Breast epithelium (tissue), 4 donors: ENCODE measurements at regions not wholly inside any gene's neighbourhood (a gene's known extent, or its start where the extent isn't known, plus 50 kb on each side); places are given as distances from the start of the nearest gene placed in this dataset.

ENCODE experiments used
- DNase-seq, 2 donors: peaks; one replicate each; pipeline ENCODE4 v3.0.0-alpha.2; 2019; ENCODE audit warnings: low spot score in 2 of 2
- H3K27ac ChIP-seq, 2 donors: fragments of 200-600 bp; sonication (generic) in 1 of 2; one replicate each; pipeline ENCODE4 v1.5.1; 2016 to 2019; ENCODE audit warnings: mild to moderate bottlenecking in 1 of 2
- H3K27me3 ChIP-seq, 2 donors: fragments of 200-600 bp; sonication (generic) in 1 of 2; one replicate each; pipeline versions ENCODE4 v1.5.1 to v1.6.0; 2017 to 2019; ENCODE audit warnings: control low read depth in 1 of 2, mild to moderate bottlenecking in 1 of 2
- H3K36me3 ChIP-seq: fragments of 200-600 bp; one replicate; pipeline ENCODE4 v1.5.1; 2019
- H3K4me1 ChIP-seq, 2 donors: fragments of 200-600 bp; sonication (generic); one replicate each; pipeline ENCODE4 v1.5.1; 2016 to 2019; ENCODE audit warnings: control low read depth in 1 of 2
- H3K4me3 ChIP-seq, 3 donors: fragments of 200-600 bp; sonication (generic); 1 replicate in 2 of 3; 2 replicates in 1 of 3; pipeline ENCODE4 v1.5.1; 2016 to 2019; ENCODE audit warnings: mild to moderate bottlenecking in 3 of 3, moderate library complexity in 2 of 3
- H3K9me3 ChIP-seq, 2 donors: fragments of 200-600 bp; sonication (generic) in 1 of 2; one replicate each; pipeline ENCODE4 v1.5.1; 2016 to 2019; ENCODE audit warnings: control low read depth in 1 of 2
- POLR2A ChIP-seq: fragments of 450-650 bp; IDR thresholded peaks from one replicate; pipeline ENCODE4 v1.6.1; 2016; ENCODE audit warnings: antibody characterized with exemption, mild to moderate bottlenecking, moderate library complexity
- POLR2AphosphoS5 ChIP-seq, 3 donors: sonication (generic); formaldehyde crosslinking; IDR thresholded peaks; one replicate each; pipeline ENCODE4 v1.6.1; 2017; ENCODE audit warnings: antibody characterized with exemption in 3 of 3
- intact Hi-C: fragments of 100-400 bp; cut with DNase I; formaldehyde crosslinking; loops from one replicate; pipeline ENCODE4 v1.15.1; 2023; ENCODE audit warnings: low total_unique reads
- TF ChIP-seq, protein P1 (sequence below), 3 donors: fragments of 450-650 bp; IDR thresholded peaks; one replicate each; pipeline ENCODE4 v1.5.1; 2016 to 2017; ENCODE audit warnings: antibody characterized with exemption in 3 of 3, mild to moderate bottlenecking in 3 of 3, moderate library complexity in 3 of 3

DNA sequence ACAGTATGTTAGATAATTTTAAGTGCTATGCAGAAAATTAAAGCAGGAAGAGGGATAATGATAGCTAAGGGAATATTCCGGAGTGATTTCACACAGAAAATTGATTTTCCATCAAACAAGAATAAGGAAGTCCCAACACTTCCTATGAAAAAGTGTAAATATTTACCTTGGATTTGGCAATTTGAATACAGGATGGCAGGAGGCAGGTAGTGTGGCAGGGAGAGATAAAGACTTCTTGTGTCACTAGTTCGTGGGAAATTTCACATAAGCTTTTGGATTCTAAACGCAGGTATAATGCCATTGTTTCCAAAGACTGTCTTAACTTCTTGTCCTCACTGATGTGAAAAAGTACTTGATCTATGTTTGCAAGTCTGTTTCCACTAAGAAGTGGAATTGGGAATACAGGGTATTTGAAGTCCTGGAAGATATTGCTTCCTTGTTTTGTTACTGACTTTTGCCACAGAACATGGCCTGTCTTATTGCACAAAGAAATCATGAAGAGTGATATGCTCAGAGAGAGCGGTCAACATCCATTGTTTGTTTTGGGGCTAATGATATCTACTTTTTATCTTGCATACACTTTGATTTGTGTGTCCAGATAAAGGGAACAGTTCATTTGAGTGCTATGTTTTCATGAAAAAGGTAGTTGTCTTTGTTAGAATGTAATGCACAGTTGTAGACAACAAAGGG, 1216.1 kb upstream of the FAM98A start:
- intact Hi-C loops = no loop called here
- no peak for DNase-seq

DNA sequence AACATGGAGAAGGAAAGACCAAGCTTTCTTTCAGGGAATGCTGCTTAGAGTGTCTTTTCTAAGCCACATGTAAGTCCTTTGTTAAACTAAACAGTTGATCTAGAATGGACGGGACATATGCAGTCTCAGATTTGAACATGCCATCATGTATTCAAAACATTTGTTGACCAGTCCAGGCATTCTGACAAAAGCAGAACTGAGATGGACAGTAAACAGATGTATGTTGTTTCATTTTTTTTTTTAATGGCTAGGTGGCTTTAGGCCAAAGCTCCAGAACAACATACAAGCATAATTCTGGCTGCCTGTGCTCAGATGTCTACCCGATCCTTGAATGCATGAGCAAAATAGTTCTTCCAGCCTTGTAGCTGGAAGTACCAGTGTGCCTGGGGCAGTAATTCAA, 1211.4 kb upstream of the FAM98A start:
- intact Hi-C loops = no loop called here
- Histone ChIP-seq H3K4me1 (no peaks in the 10 kb centered on the region), H3K27me3 (no peaks in the 10 kb centered on the region), H3K9me3 (no peaks in the 10 kb centered on the region), H3K27ac (no peak overlapping the region), H3K36me3 (no peaks in the 10 kb centered on the region), H3K4me3 (no peak overlapping the region)
- TF ChIP-seq POLR2A = no peak
- TF ChIP-seq POLR2AphosphoS5 (IDR thresholded peaks at IDR 0.05) = no peak
- TF ChIP-seq, protein P1, sequence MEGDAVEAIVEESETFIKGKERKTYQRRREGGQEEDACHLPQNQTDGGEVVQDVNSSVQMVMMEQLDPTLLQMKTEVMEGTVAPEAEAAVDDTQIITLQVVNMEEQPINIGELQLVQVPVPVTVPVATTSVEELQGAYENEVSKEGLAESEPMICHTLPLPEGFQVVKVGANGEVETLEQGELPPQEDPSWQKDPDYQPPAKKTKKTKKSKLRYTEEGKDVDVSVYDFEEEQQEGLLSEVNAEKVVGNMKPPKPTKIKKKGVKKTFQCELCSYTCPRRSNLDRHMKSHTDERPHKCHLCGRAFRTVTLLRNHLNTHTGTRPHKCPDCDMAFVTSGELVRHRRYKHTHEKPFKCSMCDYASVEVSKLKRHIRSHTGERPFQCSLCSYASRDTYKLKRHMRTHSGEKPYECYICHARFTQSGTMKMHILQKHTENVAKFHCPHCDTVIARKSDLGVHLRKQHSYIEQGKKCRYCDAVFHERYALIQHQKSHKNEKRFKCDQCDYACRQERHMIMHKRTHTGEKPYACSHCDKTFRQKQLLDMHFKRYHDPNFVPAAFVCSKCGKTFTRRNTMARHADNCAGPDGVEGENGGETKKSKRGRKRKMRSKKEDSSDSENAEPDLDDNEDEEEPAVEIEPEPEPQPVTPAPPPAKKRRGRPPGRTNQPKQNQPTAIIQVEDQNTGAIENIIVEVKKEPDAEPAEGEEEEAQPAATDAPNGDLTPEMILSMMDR (IDR thresholded peaks at IDR 0.05) = no peak
- DNase-seq = no peak

More for the DNA sequence above, 1216.1 kb upstream of the FAM98A start:
- Histone ChIP-seq H3K36me3 (no peaks in the 10 kb centered on the region), H3K27me3 (no peaks in the 10 kb centered on the region), H3K4me3 (no peak overlapping the region), H3K9me3 (no peaks in the 10 kb centered on the region), H3K27ac (no peak overlapping the region), H3K4me1 (no peaks in the 10 kb centered on the region)
- TF ChIP-seq POLR2AphosphoS5 (IDR thresholded peaks at IDR 0.05) (no peak), POLR2A (no peak)
- TF ChIP-seq, protein P1 (IDR thresholded peaks at IDR 0.05) = no peak

DNA sequence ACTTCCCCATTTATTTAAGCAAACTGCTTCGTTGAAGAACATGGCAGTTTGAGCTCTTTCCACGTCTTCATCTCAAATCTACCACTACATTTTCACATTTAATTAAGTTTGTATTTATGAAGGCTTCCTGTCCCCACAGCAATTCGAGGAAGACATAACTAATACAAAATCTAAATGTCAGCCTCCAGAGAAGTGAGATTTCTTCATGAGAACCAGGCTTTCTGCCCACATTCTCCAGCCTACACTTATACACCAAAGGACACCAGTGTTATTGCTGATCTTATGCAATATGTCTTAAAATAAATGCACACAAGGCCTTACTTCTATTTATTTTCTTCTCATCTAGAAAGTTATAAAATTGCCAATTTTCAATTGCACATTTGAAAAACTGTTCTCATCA, 1209.3 kb upstream of the FAM98A start:
- no peaks in the 10 kb centered on the region for H3K36me3 ChIP-seq
- H3K27me3 ChIP-seq = no peaks in the 10 kb centered on the region
- no peak overlapping the region for H3K4me3 ChIP-seq
- no peak for DNase-seq
- TF ChIP-seq POLR2AphosphoS5 (IDR thresholded peaks at IDR 0.05) (no peak), POLR2A (no peak)
- TF ChIP-seq, protein P1 (IDR thresholded peaks at IDR 0.05) = no peak
- no peaks in the 10 kb centered on the region for H3K9me3 ChIP-seq
- intact Hi-C loops = no loop called here
- H3K27ac ChIP-seq = no peak overlapping the region
- no peaks in the 10 kb centered on the region for H3K4me1 ChIP-seq

- Histone ChIP-seq H3K4me1 (no peaks in the 10 kb centered on the region), H3K9me3 (no peaks in the 10 kb centered on the region), H3K36me3 (no peaks in the 10 kb centered on the region), H3K4me3 (no peak overlapping the region), H3K27me3 (no peaks in the 10 kb centered on the region), H3K27ac (no peak overlapping the region)
- TF ChIP-seq POLR2AphosphoS5 (IDR thresholded peaks at IDR 0.05) (no peak), POLR2A (no peak)
- TF ChIP-seq, protein P1 (IDR thresholded peaks at IDR 0.05) = no peak
- intact Hi-C loops = no loop called here
- no peak for DNase-seq
Observed at GRCh38 chr2:34806891-34807290, 1207.8 kb upstream of the FAM98A start.

- Histone ChIP-seq H3K4me1 (no peaks in the 10 kb centered on the region), H3K4me3 (no peak overlapping the region), H3K27me3 (no peaks in the 10 kb centered on the region), H3K9me3 (no peaks in the 10 kb centered on the region), H3K27ac (no peak overlapping the region), H3K36me3 (no peaks in the 10 kb centered on the region)
- TF ChIP-seq, protein P1 (IDR thresholded peaks at IDR 0.05) = no peak
- TF ChIP-seq POLR2AphosphoS5 (IDR thresholded peaks at IDR 0.05) = no peak
- TF ChIP-seq POLR2A = no peak
- DNase-seq = no peak
- intact Hi-C loops = no loop called here
Observed at GRCh38 chr2:34806396-34806795, 1207.3 kb upstream of the FAM98A start.
